Stimulated activated memory B cell treated with anti-CD40 and anti-IgM and Interleukin-4, amounts not matched to agents 10 μg/mL and 1 μg/mL and 100 μg/mL, for 72 hours (primary cell): ENCODE measurements at regions not wholly inside any gene's neighbourhood (a gene's known extent, or its start where the extent isn't known, plus 50 kb on each side); places are given as distances from the start of the nearest gene placed in this dataset.

ENCODE experiments used
- ATAC-seq: fragments of 150-1000 bp; cut with Tn5 transposase; 2 replicates; pipeline ENCODE4 v1.10.0; 2021
- H3K27ac Mint-ChIP-seq: one replicate; pipeline ENCODE4 v1.8.0; 2022; ENCODE audit warnings: mild to moderate bottlenecking, mixed read lengths
- H3K27me3 Mint-ChIP-seq: one replicate; pipeline ENCODE4 v1.8.0; 2022; ENCODE audit warnings: mixed read lengths
- H3K36me3 Mint-ChIP-seq: one replicate; pipeline ENCODE4 v1.8.0; 2022; ENCODE audit warnings: mixed read lengths
- H3K4me1 Mint-ChIP-seq: one replicate; pipeline ENCODE4 v1.8.0; 2022; ENCODE audit warnings: mixed read lengths
- H3K4me3 Mint-ChIP-seq: one replicate; pipeline ENCODE4 v1.8.0; 2022; ENCODE audit warnings: mild to moderate bottlenecking, moderate library complexity, mixed read lengths
- H3K9me3 Mint-ChIP-seq: one replicate; pipeline ENCODE4 v1.8.0; 2022; ENCODE audit warnings: mixed read lengths

GRCh38 chr9:134554373-134555093 is 87.1 kb upstream of the COL5A1 start:
- H3K4me1 Mint-ChIP-seq = no peaks in the 10 kb centered on the region
- peaks cover 4% of the 10 kb centered on the region for H3K9me3 Mint-ChIP-seq
- ATAC-seq = no peak
- no peak overlapping the region for H3K27ac Mint-ChIP-seq
- peaks cover 64% of the 10 kb centered on the region for H3K27me3 Mint-ChIP-seq
- H3K36me3 Mint-ChIP-seq = no peaks in the 10 kb centered on the region
- no peak overlapping the region for H3K4me3 Mint-ChIP-seq

GRCh38 chr9:134555094-134555650 is 86.4 kb upstream of the COL5A1 start:
- peaks cover 63% of the 10 kb centered on the region for H3K27me3 Mint-ChIP-seq
- H3K36me3 Mint-ChIP-seq = no peaks in the 10 kb centered on the region
- H3K4me3 Mint-ChIP-seq = no peak overlapping the region
- no peaks in the 10 kb centered on the region for H3K4me1 Mint-ChIP-seq
- no peak overlapping the region for H3K27ac Mint-ChIP-seq
- H3K9me3 Mint-ChIP-seq = peaks cover 4% of the 10 kb centered on the region
- no peak for ATAC-seq

DNA sequence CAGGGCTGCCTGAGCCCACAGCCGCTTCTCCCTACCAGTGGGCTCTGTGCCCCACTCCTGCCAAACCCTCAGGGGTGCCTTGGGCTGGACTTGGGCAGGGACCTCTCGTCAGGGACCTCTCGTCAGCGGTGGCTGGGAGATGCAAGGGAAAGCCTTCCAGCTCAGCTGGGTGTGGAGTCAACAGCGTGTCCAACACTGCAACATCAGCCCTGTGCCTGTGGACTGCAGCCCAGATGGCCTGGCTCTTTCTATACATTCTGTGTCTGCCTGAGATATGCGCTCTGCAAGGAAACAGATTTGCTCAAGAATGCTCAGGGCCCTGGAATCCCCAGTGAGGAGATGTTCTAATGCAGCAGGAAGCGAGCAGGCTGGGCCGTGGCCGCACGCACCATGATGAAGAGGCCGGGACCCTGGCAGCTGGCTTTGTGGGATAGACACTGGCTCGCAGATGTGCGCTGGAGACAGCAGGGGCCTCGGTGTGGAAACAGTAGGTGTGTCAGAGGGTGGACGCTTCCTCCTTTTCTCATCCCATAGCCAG is 85.0 kb upstream of the COL5A1 start:
- Mint-ChIP-seq H3K27ac (no peak overlapping the region), H3K4me3 (no peak overlapping the region), H3K27me3 (peaks cover 49% of the 10 kb centered on the region), H3K9me3 (no peaks in the 10 kb centered on the region), H3K4me1 (no peaks in the 10 kb centered on the region), H3K36me3 (no peaks in the 10 kb centered on the region)
- ATAC-seq = no peak

DNA sequence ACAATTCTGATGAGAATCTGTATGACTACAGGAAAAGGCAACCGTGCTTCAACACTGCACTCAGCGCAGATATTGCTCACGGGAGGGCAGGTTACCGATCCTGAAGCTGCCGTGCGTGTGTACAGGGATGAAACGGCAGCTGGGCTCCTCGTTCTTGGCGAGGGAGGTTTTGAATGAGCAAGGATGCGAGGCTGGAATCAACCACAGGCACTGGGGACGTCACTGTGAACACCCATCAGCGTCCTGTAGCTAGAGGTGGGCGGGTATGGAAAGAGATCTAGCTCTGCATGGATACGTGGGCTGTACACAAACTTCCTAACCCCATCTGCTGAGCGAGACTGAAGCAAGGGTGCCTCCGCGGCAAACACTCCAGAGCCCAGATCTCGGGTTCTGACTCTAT is 84.3 kb upstream of the COL5A1 start:
- H3K4me1 Mint-ChIP-seq = no peaks in the 10 kb centered on the region
- peaks cover 42% of the 10 kb centered on the region for H3K27me3 Mint-ChIP-seq
- H3K36me3 Mint-ChIP-seq = no peaks in the 10 kb centered on the region
- H3K4me3 Mint-ChIP-seq = no peak overlapping the region
- H3K27ac Mint-ChIP-seq = no peak overlapping the region
- no peak for ATAC-seq
- H3K9me3 Mint-ChIP-seq = no peaks in the 10 kb centered on the region

GRCh38 chr9:134558124-134558905 is 83.3 kb upstream of the COL5A1 start:
- no peak for ATAC-seq
- H3K9me3 Mint-ChIP-seq = peaks cover 5% of the 10 kb centered on the region
- no peak overlapping the region for H3K27ac Mint-ChIP-seq
- peaks cover 32% of the 10 kb centered on the region for H3K27me3 Mint-ChIP-seq
- no peaks in the 10 kb centered on the region for H3K36me3 Mint-ChIP-seq
- H3K4me1 Mint-ChIP-seq = no peaks in the 10 kb centered on the region
- no peak overlapping the region for H3K4me3 Mint-ChIP-seq

DNA sequence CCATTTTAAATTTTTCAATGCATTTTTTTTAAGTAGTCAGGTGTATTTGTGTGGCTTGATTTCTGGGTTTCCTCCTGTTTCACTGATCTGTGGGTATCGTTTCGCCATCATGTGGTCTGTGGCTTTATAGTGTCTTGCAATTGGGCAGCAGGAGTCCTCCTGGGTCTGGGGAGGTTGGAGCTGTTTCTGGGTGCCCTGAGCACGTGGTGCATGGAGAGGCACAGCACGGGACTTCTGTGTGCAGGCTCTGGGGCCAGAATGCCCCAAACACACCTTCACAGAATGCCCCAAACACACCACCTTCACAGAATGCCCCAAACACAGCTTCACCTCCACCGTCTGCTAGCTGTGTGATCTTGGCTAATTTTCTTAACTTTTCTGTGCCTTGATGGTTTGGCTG is 82.6 kb upstream of the COL5A1 start:
- Mint-ChIP-seq H3K4me1 (no peaks in the 10 kb centered on the region), H3K27ac (no peak overlapping the region), H3K4me3 (no peak overlapping the region), H3K9me3 (peaks cover 7% of the 10 kb centered on the region), H3K27me3 (peaks cover 25% of the 10 kb centered on the region), H3K36me3 (no peaks in the 10 kb centered on the region)
- no peak for ATAC-seq

- Mint-ChIP-seq H3K9me3 (peaks cover 11% of the 10 kb centered on the region), H3K4me1 (no peaks in the 10 kb centered on the region), H3K27ac (no peak overlapping the region), H3K27me3 (peaks cover 13% of the 10 kb centered on the region), H3K36me3 (no peaks in the 10 kb centered on the region), H3K4me3 (no peak overlapping the region)
- ATAC-seq = no peak
Measured at GRCh38 chr9:134560206-134560605, 81.4 kb upstream of the COL5A1 start.

DNA sequence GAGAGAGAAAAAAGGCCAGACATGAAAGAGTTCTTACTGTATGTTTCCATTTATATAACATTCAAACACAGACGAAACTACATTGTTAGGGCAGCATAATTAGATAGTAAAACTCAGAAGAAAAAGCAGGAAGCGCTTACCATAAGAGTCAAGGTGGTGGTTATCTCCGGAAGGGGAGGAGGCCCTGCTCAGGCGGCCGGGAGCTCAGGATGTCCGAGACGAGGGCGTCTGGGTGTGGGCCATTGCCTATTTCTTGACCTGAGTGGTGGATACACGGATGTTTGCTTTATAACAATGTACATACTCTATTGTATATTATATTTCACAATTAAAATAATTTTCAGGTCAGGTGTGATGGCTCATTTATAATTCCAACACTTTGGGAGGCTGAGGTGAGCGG is 80.9 kb upstream of the COL5A1 start:
- H3K27ac Mint-ChIP-seq = no peak overlapping the region
- H3K9me3 Mint-ChIP-seq = peaks cover 11% of the 10 kb centered on the region
- no peak overlapping the region for H3K4me3 Mint-ChIP-seq
- no peaks in the 10 kb centered on the region for H3K4me1 Mint-ChIP-seq
- no peaks in the 10 kb centered on the region for H3K36me3 Mint-ChIP-seq
- ATAC-seq = no peak
- H3K27me3 Mint-ChIP-seq = peaks cover 9% of the 10 kb centered on the region

DNA sequence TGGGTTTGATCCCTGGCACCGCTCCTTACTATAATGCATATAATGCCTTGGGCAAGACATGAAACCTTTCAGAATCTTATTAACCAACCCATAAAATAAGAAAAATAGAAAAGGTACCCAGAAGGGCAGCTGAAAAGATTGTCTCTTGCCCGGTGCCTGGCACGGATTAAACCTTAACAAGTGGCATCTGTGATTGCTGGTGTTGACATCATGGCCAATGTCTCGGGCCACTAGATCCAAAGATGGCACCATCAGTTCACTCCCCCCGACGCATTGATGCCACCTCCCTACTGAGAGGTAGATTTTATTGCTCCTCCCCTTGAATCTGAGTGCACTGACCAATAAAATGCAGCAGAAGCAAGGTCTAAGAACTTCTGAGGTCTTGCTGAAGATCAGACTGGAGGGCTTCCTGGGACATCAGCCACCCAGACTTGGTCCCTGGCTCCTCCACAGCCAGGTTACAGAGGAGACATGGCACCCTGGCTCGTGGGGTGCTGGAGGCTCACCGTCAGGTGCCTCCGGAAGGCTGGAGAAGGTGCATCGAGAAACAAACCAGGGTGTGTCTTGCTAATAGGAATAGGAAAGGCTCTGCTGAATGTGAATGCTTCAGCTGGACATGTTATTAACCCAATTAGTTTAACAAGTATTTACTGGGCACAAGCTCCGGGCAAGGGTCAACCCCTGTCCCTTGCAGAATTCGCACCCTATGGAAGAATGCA is 80.0 kb upstream of the COL5A1 start:
- no peak overlapping the region for H3K27ac Mint-ChIP-seq
- H3K27me3 Mint-ChIP-seq = peaks cover 9% of the 10 kb centered on the region
- H3K4me1 Mint-ChIP-seq = no peaks in the 10 kb centered on the region
- H3K36me3 Mint-ChIP-seq = no peaks in the 10 kb centered on the region
- H3K9me3 Mint-ChIP-seq = peaks cover 11% of the 10 kb centered on the region
- ATAC-seq = no peak
- H3K4me3 Mint-ChIP-seq = no peak overlapping the region

DNA sequence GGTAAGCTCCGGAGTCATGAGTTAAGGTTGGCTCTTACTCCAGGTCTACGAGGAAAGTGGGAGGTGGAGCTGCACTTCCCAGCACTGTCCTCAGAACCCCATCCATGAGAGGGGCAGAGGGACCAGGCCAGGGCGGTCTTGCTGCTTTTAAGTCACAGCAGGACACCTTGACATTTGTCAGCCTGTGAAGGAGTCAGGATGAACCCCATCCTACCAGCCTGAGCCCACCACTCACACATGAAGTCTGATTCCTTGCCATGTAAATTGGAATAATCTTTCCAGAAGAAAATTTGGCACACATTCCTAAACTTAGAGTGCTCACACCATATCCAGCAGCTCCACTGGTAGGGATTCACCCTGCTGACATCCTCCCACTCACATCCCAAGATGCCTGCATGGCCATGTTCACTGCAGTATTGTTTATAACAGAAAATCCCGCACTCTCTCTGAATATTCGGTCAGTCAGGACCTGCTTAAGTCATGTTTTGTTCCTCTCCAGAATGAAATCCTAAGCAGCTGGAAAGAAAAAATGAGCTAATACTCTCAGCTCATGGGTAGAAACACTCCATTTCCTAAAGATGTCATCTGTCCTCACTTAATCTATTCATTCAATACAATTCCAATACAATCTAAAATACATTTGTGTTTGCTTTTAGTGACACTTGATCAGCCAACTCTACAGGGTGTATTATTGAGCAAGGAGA is 79.3 kb upstream of the COL5A1 start:
- Mint-ChIP-seq H3K36me3 (no peaks in the 10 kb centered on the region), H3K9me3 (peaks cover 12% of the 10 kb centered on the region), H3K27ac (no peak overlapping the region), H3K4me3 (no peak overlapping the region), H3K27me3 (peaks cover 2% of the 10 kb centered on the region), H3K4me1 (no peaks in the 10 kb centered on the region)
- ATAC-seq = no peak

DNA sequence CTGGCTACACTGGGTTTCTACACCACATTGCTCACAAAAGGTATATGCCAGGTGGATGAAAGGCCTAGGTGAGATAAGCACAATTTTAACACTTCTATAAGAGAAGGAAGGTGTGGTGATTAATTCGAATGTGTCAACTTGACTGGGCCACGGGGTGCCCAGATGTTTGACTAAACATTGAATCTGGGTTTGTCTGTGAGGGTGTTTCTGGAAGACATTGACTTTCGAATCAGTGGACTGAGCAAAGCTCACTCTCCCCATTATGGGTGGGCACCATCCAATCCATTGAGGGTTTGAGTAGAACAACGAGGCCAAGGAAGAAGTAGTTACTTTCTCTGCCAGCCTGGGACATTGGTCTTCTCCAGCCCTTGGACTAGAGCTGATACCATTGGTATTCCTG is 78.2 kb upstream of the COL5A1 start:
- no peaks in the 10 kb centered on the region for H3K36me3 Mint-ChIP-seq
- peaks cover 15% of the 10 kb centered on the region for H3K9me3 Mint-ChIP-seq
- ATAC-seq = no peak
- H3K4me3 Mint-ChIP-seq = no peak overlapping the region
- H3K27me3 Mint-ChIP-seq = no peaks in the 10 kb centered on the region
- no peaks in the 10 kb centered on the region for H3K4me1 Mint-ChIP-seq
- no peak overlapping the region for H3K27ac Mint-ChIP-seq

DNA sequence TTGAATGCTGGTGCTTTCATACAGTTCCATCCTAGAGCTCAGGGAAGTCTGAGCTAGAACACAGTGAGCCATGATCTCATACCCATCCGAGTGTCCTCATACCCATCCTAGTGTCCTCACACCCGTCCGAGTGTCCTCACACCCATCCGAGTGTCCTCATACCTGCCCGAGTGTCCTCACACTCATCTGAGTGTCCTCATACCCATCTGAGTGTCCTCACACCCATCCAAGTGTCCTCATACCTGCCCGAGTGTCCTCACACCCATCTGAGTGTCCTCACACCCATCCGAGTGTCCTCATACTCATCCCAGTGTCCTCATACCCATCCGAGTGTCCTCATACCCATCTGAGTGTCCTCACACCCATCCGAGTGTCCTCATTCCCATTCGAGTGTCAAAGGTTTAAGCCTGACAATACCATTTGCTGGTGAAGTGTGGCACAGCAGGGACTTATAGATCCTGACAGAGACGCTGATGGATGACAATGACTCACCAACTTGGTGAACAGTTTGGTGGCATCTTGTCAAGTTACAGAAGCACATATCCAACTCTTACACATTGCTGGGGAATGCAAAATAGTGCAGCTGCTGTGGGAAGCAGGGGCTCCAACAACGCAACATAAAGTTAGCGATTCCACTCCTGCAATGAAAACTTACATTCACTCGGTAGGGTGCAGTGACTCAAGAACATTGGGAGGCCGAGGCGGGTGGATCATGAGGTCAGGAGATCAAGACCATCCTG is 77.0 kb upstream of the COL5A1 start:
- H3K36me3 Mint-ChIP-seq = no peaks in the 10 kb centered on the region
- H3K27ac Mint-ChIP-seq = no peak overlapping the region
- peaks cover 15% of the 10 kb centered on the region for H3K9me3 Mint-ChIP-seq
- ATAC-seq = no peak
- H3K4me1 Mint-ChIP-seq = no peaks in the 10 kb centered on the region
- H3K27me3 Mint-ChIP-seq = no peaks in the 10 kb centered on the region
- no peak overlapping the region for H3K4me3 Mint-ChIP-seq

- H3K9me3 Mint-ChIP-seq = peaks cover 15% of the 10 kb centered on the region
- no peak for ATAC-seq
- no peak overlapping the region for H3K4me3 Mint-ChIP-seq
- H3K27me3 Mint-ChIP-seq = no peaks in the 10 kb centered on the region
- peaks cover 5% of the 10 kb centered on the region for H3K4me1 Mint-ChIP-seq
- H3K27ac Mint-ChIP-seq = no peak overlapping the region
- H3K36me3 Mint-ChIP-seq = no peaks in the 10 kb centered on the region
Measured at GRCh38 chr9:134565316-134565915, 76.2 kb upstream of the COL5A1 start.
